PC-3 (cell line): ENCODE measurements at regions not wholly inside any gene's neighbourhood (a gene's known extent, or its start where the extent isn't known, plus 50 kb on each side); places are given as distances from the start of the nearest gene placed in this dataset.

Source experiments
- ATAC-seq: fragments of 200-7000 bp; cut with Tn5 transposase; 2 replicates; pipeline ENCODE4 v1.9.1; 2020; ENCODE audit warnings: mild to moderate bottlenecking, moderate library complexity
- BruUV-seq: library from RNA; stranded (reverse); fragments of 400-500 nt; replicated peaks from 2 replicates; lab custom pipeline; 2021; lab: Mats Ljungman, UMichigan
- CTCF ChIA-PET: fragments of 300-600 bp; sonication (Branson Sonifier 250); formaldehyde crosslinking; loops from one replicate; lab custom pipeline; 2022; ENCODE audit warnings: antibody characterized with exemption; lab: Charles Lee
- POLR2A ChIA-PET: fragments of 300-600 bp; sonication (Branson Sonifier 250); formaldehyde crosslinking; loops from one replicate; lab custom pipeline; 2022; ENCODE audit warnings: antibody characterized with exemption; ENCODE audit not compliant: unreplicated experiment; lab: Charles Lee
- DNase-seq: peaks from one replicate; pipeline ENCODE4 v3.0.0-alpha.2; 2015
- H2AFZ ChIP-seq: fragments of 300-600 bp; sonication (generic); 2 replicates; pipeline ENCODE4 v1.6.0; 2016; ENCODE audit warnings: antibody characterized with exemption, low read length
- H3F3A ChIP-seq: fragments of 300-600 bp; sonication (generic); one replicate; pipeline ENCODE4 v1.6.0; 2017; ENCODE audit warnings: antibody characterized with exemption, low read length, control low read depth, mild to moderate bottlenecking; ENCODE audit not compliant: unreplicated experiment
- H3K27ac ChIP-seq: fragments of 300-600 bp; sonication (generic); 2 replicates; pipeline ENCODE4 v1.5.1; 2016; ENCODE audit warnings: mild to moderate bottlenecking, low read length
- H3K27me3 ChIP-seq: fragments of 300-600 bp; sonication (generic); 2 replicates; pipeline ENCODE4 v1.6.1; 2016; ENCODE audit warnings: low read length, mixed read lengths
- H3K36me3 ChIP-seq: fragments of 300-600 bp; sonication (generic); 2 replicates; pipeline ENCODE4 v1.6.1; 2016; ENCODE audit warnings: low read depth, mixed run types, low read length, mixed read lengths
- H3K4me1 ChIP-seq: fragments of 300-600 bp; sonication (generic); 2 replicates; pipeline ENCODE4 v1.5.1; 2016; ENCODE audit warnings: low read length; ENCODE audit not compliant: insufficient read depth
- H3K4me2 ChIP-seq: fragments of 300-600 bp; sonication (generic); 2 replicates; pipeline ENCODE4 v1.6.0; 2016; ENCODE audit warnings: low read length
- H3K4me3 ChIP-seq: fragments of 300-600 bp; sonication (generic); 2 replicates; pipeline ENCODE4 v1.5.1; 2016; ENCODE audit warnings: mild to moderate bottlenecking, low read length, mixed read lengths
- H3K79me2 ChIP-seq: fragments of 300-600 bp; sonication (generic); 2 replicates; pipeline ENCODE4 v1.6.1; 2017; ENCODE audit warnings: low read length, mixed read lengths
- H3K9ac ChIP-seq: fragments of 300-600 bp; sonication (generic); 2 replicates; pipeline ENCODE4 v1.6.0; 2016; ENCODE audit warnings: mild to moderate bottlenecking, low read length
- H3K9me2 ChIP-seq: fragments of 300-600 bp; sonication (generic); replicated peaks from 2 replicates; pipeline ENCODE4 v1.6.1; 2016; ENCODE audit warnings: mixed run types, low read length, mixed read lengths
- H3K9me3 ChIP-seq: fragments of 300-600 bp; sonication (generic); 2 replicates; pipeline ENCODE4 v1.6.1; 2016; ENCODE audit warnings: low read length, mixed read lengths
- H4K20me1 ChIP-seq: fragments of 300-600 bp; sonication (generic); 2 replicates; pipeline ENCODE4 v1.6.1; 2016; ENCODE audit warnings: low read length, mixed read lengths
- CTCF ChIP-seq: fragments of 300-600 bp; sonication (generic); conservative IDR thresholded peaks from 2 replicates; pipeline ENCODE4 v1.5.1; 2017; ENCODE audit warnings: antibody characterized with exemption, low read depth, mild to moderate bottlenecking, low read length
- EZH2 ChIP-seq: fragments of 300-600 bp; sonication (generic); IDR thresholded peaks from one replicate; pipeline ENCODE4 v1.6.1; 2017; ENCODE audit warnings: antibody characterized with exemption, mild to moderate bottlenecking, low read length; ENCODE audit not compliant: unreplicated experiment
- EZH2phosphoT487 ChIP-seq: fragments of 300-600 bp; sonication (generic); IDR thresholded peaks from 2 replicates; pipeline ENCODE4 v1.6.1; 2018; ENCODE audit warnings: mild to moderate bottlenecking, antibody characterized with exemption, low read length, borderline replicate concordance
- intact Hi-C: fragments of 100-400 bp; cut with micrococcal nuclease; formaldehyde crosslinking; loops from 2 replicates; pipeline ENCODE4 v1.9.0; 2023

DNA sequence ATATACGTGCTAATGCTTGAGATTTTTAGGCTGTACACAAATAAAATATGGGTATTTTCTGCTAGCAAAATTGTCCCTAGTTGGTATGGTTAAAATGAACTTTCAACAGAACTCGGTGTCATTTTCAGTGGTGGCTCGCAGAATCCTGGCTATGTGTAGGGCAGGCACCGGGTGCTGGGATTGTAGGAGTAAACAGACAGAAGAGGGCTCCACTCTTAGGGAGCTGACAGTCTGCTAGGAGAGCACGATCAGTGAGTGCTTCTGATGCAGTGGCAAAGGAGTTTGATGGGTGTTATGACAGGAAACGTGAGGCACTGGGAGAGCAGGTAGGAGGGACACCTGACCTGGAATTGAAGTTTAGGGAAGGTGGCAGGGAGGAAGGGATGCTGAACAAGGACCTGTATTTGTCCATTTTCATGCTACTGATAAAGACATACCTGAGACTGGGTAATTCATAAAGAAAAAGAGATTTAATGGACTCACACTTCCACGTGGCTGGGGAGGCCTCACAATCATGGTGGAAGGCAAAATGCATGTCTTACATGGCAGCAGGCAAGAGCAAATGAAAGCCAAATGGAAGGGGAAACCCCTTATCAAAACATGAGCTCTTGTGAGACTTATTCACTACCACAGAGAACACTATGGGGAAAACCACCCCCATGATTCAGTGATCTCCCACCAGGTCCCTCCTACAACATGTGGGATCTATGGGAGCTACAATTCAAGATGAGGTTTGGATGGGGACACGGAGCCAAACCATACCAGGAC lies 105.4 kb upstream of the LCLAT1 start:
- H3K36me3 ChIP-seq, result no peaks in the 10 kb centered on the region
- DNase-seq (no peak), ATAC-seq (no peak)
- no peak overlapping the region for H3K9ac ChIP-seq
- 0 out of 2 replicates have a peak, but pooled peaks cover 4% of the 10 kb centered on the region for H3K9me3 ChIP-seq
- no TSS peak for BruUV-seq
- H3K4me2 ChIP-seq, result no peak overlapping the region
- H3K9me2 ChIP-seq, result no peaks in the 10 kb centered on the region
- no peak overlapping the region for H3K4me3 ChIP-seq
- H3K79me2 ChIP-seq, result no peaks in the 10 kb centered on the region
- H3K4me1 ChIP-seq, result no peaks in the 10 kb centered on the region
- no peak overlapping the region for H3K27ac ChIP-seq
- TF ChIP-seq EZH2, result no peak
- no peak for TF ChIP-seq CTCF
- TF ChIP-seq EZH2phosphoT487, result no peak
- intact Hi-C loops, result no loop called here
- H3K27me3 ChIP-seq, result peaks cover 4% of the 10 kb centered on the region; the same call in 1 of the 2 replicates
- H4K20me1 ChIP-seq, result no peaks in the 10 kb centered on the region
- H2AFZ ChIP-seq, result no peak overlapping the region
- ChIA-PET CTCF (no interaction called here), POLR2A (no interaction called here)
- H3F3A ChIP-seq, result no peaks in the 10 kb centered on the region

DNA sequence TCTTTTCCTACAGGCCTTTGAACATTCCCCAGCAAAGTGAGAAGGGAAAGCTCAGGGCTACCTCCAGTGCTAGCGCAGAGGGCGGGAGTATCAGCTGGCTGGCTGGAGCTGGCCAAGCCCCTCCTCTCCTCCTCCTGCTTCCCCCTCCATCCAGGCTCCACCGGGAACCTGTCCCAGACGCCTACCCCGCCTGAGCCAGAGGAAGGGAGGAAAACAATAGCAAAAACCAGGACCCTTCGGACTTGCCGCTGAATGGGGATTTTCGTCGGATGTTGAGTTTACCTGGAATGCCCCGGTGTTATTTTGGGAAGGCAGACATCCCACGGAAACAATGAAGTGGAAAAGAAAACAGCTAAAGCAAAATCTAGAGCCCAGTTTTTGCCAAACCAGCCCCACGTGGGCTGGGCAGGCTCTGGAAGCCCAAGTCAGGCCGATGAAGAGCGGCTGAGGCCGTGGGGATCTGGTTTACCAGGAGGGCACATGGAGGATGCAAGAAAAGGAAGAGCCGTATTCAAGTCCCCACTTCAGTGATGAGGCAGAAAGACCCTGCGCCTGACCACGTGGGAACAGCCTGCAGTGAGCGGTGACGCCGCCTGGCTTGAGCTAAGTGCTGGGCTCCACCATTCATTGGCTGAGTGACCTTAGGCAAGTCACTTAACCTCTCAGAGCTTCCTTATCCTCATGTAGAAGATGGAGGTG lies 100.4 kb upstream of the LCLAT1 start:
- ChIA-PET POLR2A (no interaction called here), CTCF (interaction anchor here (0.6 kb wide), 1 partner anchor 181 kb away, joined by 4 read pairs; no protein-coding TSS in a partner anchor)
- H3F3A ChIP-seq, result no peaks in the 10 kb centered on the region
- no peak for ATAC-seq
- H3K4me3 ChIP-seq, result no peak overlapping the region
- TF ChIP-seq CTCF (no peak), EZH2 (no peak), EZH2phosphoT487 (no peak)
- H3K27me3 ChIP-seq, result peaks cover 12% of the 10 kb centered on the region
- H3K79me2 ChIP-seq, result no peaks in the 10 kb centered on the region
- H3K9me3 ChIP-seq, result 0 out of 2 replicates have a peak, but pooled peaks cover 4% of the 10 kb centered on the region
- H3K9me2 ChIP-seq, result no peaks in the 10 kb centered on the region
- H4K20me1 ChIP-seq, result no peaks in the 10 kb centered on the region
- no peak overlapping the region for H3K27ac ChIP-seq
- intact Hi-C loops, result no loop called here
- no peak overlapping the region for H3K4me2 ChIP-seq
- H3K9ac ChIP-seq, result no peak overlapping the region
- H3K4me1 ChIP-seq, result no peaks in the 10 kb centered on the region
- no TSS peak for BruUV-seq
- no peaks in the 10 kb centered on the region for H3K36me3 ChIP-seq
- no peak overlapping the region for H2AFZ ChIP-seq
- no peak for DNase-seq
